ENCODE measurements at regions not wholly inside any gene's neighbourhood (a gene's known extent, or its start where the extent isn't known, plus 50 kb on each side); places are given as distances from the start of the nearest gene placed in this dataset.
"Not testable (repeated sequence)": the region's sequence is repeated elsewhere in the genome, so short reads cannot be mapped to it uniquely, and the experiment has no call there.

GRCh38 chr6:6074190-6074589 lies 67.5 kb upstream of the NRN1 start:
- Histone ChIP-seq H4K8ac (ENCODE audit: low read length) (no peak overlapping the region), H3K18ac (ENCODE audit: low read depth in 1 of 2, low read length in 2 of 2) (no peak overlapping the region), H2BK120ac (ENCODE audit: low read depth, low read length) (no peak overlapping the region), H3K4ac (ENCODE audit: low read depth in 1 of 2, low read length in 2 of 2) (no peak overlapping the region), H2AK5ac (ENCODE audit: low read length, severe bottlenecking) (no peak overlapping the region), H3K4me2 (ENCODE audit: low read length, poor library complexity, severe bottlenecking) (no peak overlapping the region), H3K9ac (ENCODE audit: low read length) (no peak overlapping the region), H2BK15ac (ENCODE audit: low read depth, poor library complexity, severe bottlenecking) (no peak overlapping the region), H3K4me3 (ENCODE audit: insufficient read depth in 1 of 2, low read depth in 1 of 2, low read length in 2 of 2) (no peak overlapping the region), H3K27me3 (ENCODE audit: control insufficient read depth in 1 of 2, insufficient read depth in 1 of 2, low read length in 2 of 2) (no peaks in the 10 kb centered on the region), H4K91ac (ENCODE audit: low read length) (no peak overlapping the region), H3K4me1 (ENCODE audit: control insufficient read depth, insufficient read depth, low read depth, low read length) (no peaks in the 10 kb centered on the region), H3K23ac (ENCODE audit: low read length in 2 of 2) (no peak overlapping the region), H3K79me1 (replicated peaks; ENCODE audit: low read length, poor library complexity, severe bottlenecking) (no peaks in the 10 kb centered on the region), H3K14ac (ENCODE audit: low read length in 2 of 2) (no peak overlapping the region), H2AFZ (ENCODE audit: low read depth, low read length) (no peak overlapping the region), H2BK12ac (ENCODE audit: low read length in 2 of 2) (no peak overlapping the region), H3K36me3 (ENCODE audit: control insufficient read depth in 1 of 2, insufficient read depth in 2 of 2, low read depth in 1 of 2, low read length in 2 of 2) (no peaks in the 10 kb centered on the region), H2BK5ac (ENCODE audit: low read depth, low read length, poor library complexity, severe bottlenecking) (no peak overlapping the region), H3K27ac (ENCODE audit: low read length, poor library complexity, severe bottlenecking) (no peak overlapping the region), H3K9me3 (ENCODE audit: control insufficient read depth, low read length) (no peaks in the 10 kb centered on the region)
- no peak for DNase-seq

GRCh38 chr6:6068157-6068556 lies 61.4 kb upstream of the NRN1 start:
- not testable (repeated sequence) for DNase-seq; H2BK120ac ChIP-seq (ENCODE audit: low read depth, low read length); H3K14ac ChIP-seq (ENCODE audit: low read length in 2 of 2); H2AFZ ChIP-seq (ENCODE audit: low read depth, low read length); H2AK5ac ChIP-seq (ENCODE audit: low read length, severe bottlenecking); H2BK15ac ChIP-seq (ENCODE audit: low read depth, poor library complexity, severe bottlenecking); H4K91ac ChIP-seq (ENCODE audit: low read length); H3K27me3 ChIP-seq (ENCODE audit: control insufficient read depth in 1 of 2, insufficient read depth in 1 of 2, low read length in 2 of 2); H4K8ac ChIP-seq (ENCODE audit: low read length); H3K23ac ChIP-seq (ENCODE audit: low read length in 2 of 2); H3K36me3 ChIP-seq (ENCODE audit: control insufficient read depth in 1 of 2, insufficient read depth in 2 of 2, low read depth in 1 of 2, low read length in 2 of 2); H3K27ac ChIP-seq (ENCODE audit: low read length, poor library complexity, severe bottlenecking); H2BK5ac ChIP-seq (ENCODE audit: low read depth, low read length, poor library complexity, severe bottlenecking); H3K9me3 ChIP-seq (ENCODE audit: control insufficient read depth, low read length); H3K4ac ChIP-seq (ENCODE audit: low read depth in 1 of 2, low read length in 2 of 2); H3K4me1 ChIP-seq (ENCODE audit: control insufficient read depth, insufficient read depth, low read depth, low read length); H2BK12ac ChIP-seq (ENCODE audit: low read length in 2 of 2); H3K4me2 ChIP-seq (ENCODE audit: low read length, poor library complexity, severe bottlenecking); H3K9ac ChIP-seq (ENCODE audit: low read length); H3K4me3 ChIP-seq (ENCODE audit: insufficient read depth in 1 of 2, low read depth in 1 of 2, low read length in 2 of 2); H3K79me1 ChIP-seq (replicated peaks; ENCODE audit: low read length, poor library complexity, severe bottlenecking); H3K18ac ChIP-seq (ENCODE audit: low read depth in 1 of 2, low read length in 2 of 2)
- 79% methylated on average over 4 of the region's 5 CpGs for WGBS

- Histone ChIP-seq H3K23ac (ENCODE audit: low read length in 2 of 2) (no peak overlapping the region), H2BK120ac (ENCODE audit: low read depth, low read length) (no peak overlapping the region), H2BK15ac (ENCODE audit: low read depth, poor library complexity, severe bottlenecking) (no peak overlapping the region), H4K8ac (ENCODE audit: low read length) (no peak overlapping the region), H3K4me1 (ENCODE audit: control insufficient read depth, insufficient read depth, low read depth, low read length) (no peaks in the 10 kb centered on the region), H3K4ac (ENCODE audit: low read depth in 1 of 2, low read length in 2 of 2) (no peak overlapping the region), H3K36me3 (ENCODE audit: control insufficient read depth in 1 of 2, insufficient read depth in 2 of 2, low read depth in 1 of 2, low read length in 2 of 2) (no peaks in the 10 kb centered on the region), H2AFZ (ENCODE audit: low read depth, low read length) (peak overlapping the region; percentile 4), H3K14ac (ENCODE audit: low read length in 2 of 2) (no peak overlapping the region), H3K9me3 (ENCODE audit: control insufficient read depth, low read length) (no peaks in the 10 kb centered on the region), H3K79me1 (replicated peaks; ENCODE audit: low read length, poor library complexity, severe bottlenecking) (no peaks in the 10 kb centered on the region), H2BK5ac (ENCODE audit: low read depth, low read length, poor library complexity, severe bottlenecking) (no peak overlapping the region), H2BK12ac (ENCODE audit: low read length in 2 of 2) (no peak overlapping the region), H4K91ac (ENCODE audit: low read length) (no peak overlapping the region), H2AK5ac (ENCODE audit: low read length, severe bottlenecking) (no peak overlapping the region), H3K9ac (ENCODE audit: low read length) (no peak overlapping the region), H3K27ac (ENCODE audit: low read length, poor library complexity, severe bottlenecking) (no peak overlapping the region), H3K4me2 (ENCODE audit: low read length, poor library complexity, severe bottlenecking) (no peak overlapping the region), H3K4me3 (ENCODE audit: insufficient read depth in 1 of 2, low read depth in 1 of 2, low read length in 2 of 2) (no peak overlapping the region), H3K18ac (ENCODE audit: low read depth in 1 of 2, low read length in 2 of 2) (no peak overlapping the region), H3K27me3 (ENCODE audit: control insufficient read depth in 1 of 2, insufficient read depth in 1 of 2, low read length in 2 of 2) (peaks cover 0 to 36% of the 10 kb centered on the region in 2 experiments)
- 74% methylated on average over 25 of the region's 25 CpGs for WGBS
- DNase-seq, result no peak
These were observed 51.3 kb upstream of the NRN1 start for GRCh38 chr6:6058054-6058444.

GRCh38 chr6:6057442-6058053 lies 50.8 kb upstream of the NRN1 start:
- 71% methylated on average over 2 of the region's 9 CpGs for WGBS

More at GRCh38 chr6:6057442-6058053, 50.8 kb upstream of the NRN1 start:
- Histone ChIP-seq H3K27me3 (ENCODE audit: control insufficient read depth in 1 of 2, insufficient read depth in 1 of 2, low read length in 2 of 2) (peaks cover 0 to 36% of the 10 kb centered on the region in 2 experiments), H2BK120ac (ENCODE audit: low read depth, low read length) (no peak overlapping the region), H3K4me3 (ENCODE audit: insufficient read depth in 1 of 2, low read depth in 1 of 2, low read length in 2 of 2) (no peak overlapping the region), H3K4ac (ENCODE audit: low read depth in 1 of 2, low read length in 2 of 2) (no peak overlapping the region), H4K8ac (ENCODE audit: low read length) (no peak overlapping the region), H2BK12ac (ENCODE audit: low read length in 2 of 2) (no peak overlapping the region), H3K9ac (ENCODE audit: low read length) (no peak overlapping the region), H2AFZ (ENCODE audit: low read depth, low read length) (no peak overlapping the region), H3K4me2 (ENCODE audit: low read length, poor library complexity, severe bottlenecking) (no peak overlapping the region), H2AK5ac (ENCODE audit: low read length, severe bottlenecking) (no peak overlapping the region), H3K14ac (ENCODE audit: low read length in 2 of 2) (no peak overlapping the region), H3K18ac (ENCODE audit: low read depth in 1 of 2, low read length in 2 of 2) (no peak overlapping the region), H2BK5ac (ENCODE audit: low read depth, low read length, poor library complexity, severe bottlenecking) (no peak overlapping the region), H4K91ac (ENCODE audit: low read length) (no peak overlapping the region), H3K27ac (ENCODE audit: low read length, poor library complexity, severe bottlenecking) (no peak overlapping the region), H3K79me1 (replicated peaks; ENCODE audit: low read length, poor library complexity, severe bottlenecking) (no peaks in the 10 kb centered on the region), H3K23ac (ENCODE audit: low read length in 2 of 2) (no peak overlapping the region), H3K36me3 (ENCODE audit: control insufficient read depth in 1 of 2, insufficient read depth in 2 of 2, low read depth in 1 of 2, low read length in 2 of 2) (no peaks in the 10 kb centered on the region), H3K9me3 (ENCODE audit: control insufficient read depth, low read length) (no peaks in the 10 kb centered on the region), H3K4me1 (ENCODE audit: control insufficient read depth, insufficient read depth, low read depth, low read length) (no peaks in the 10 kb centered on the region), H2BK15ac (ENCODE audit: low read depth, poor library complexity, severe bottlenecking) (no peak overlapping the region)
- peak; percentile 28 for DNase-seq
